ENCODE measurements at regions not wholly inside any gene's neighbourhood (a gene's known extent, or its start where the extent isn't known, plus 50 kb on each side); places are given as distances from the start of the nearest gene placed in this dataset.

DNA sequence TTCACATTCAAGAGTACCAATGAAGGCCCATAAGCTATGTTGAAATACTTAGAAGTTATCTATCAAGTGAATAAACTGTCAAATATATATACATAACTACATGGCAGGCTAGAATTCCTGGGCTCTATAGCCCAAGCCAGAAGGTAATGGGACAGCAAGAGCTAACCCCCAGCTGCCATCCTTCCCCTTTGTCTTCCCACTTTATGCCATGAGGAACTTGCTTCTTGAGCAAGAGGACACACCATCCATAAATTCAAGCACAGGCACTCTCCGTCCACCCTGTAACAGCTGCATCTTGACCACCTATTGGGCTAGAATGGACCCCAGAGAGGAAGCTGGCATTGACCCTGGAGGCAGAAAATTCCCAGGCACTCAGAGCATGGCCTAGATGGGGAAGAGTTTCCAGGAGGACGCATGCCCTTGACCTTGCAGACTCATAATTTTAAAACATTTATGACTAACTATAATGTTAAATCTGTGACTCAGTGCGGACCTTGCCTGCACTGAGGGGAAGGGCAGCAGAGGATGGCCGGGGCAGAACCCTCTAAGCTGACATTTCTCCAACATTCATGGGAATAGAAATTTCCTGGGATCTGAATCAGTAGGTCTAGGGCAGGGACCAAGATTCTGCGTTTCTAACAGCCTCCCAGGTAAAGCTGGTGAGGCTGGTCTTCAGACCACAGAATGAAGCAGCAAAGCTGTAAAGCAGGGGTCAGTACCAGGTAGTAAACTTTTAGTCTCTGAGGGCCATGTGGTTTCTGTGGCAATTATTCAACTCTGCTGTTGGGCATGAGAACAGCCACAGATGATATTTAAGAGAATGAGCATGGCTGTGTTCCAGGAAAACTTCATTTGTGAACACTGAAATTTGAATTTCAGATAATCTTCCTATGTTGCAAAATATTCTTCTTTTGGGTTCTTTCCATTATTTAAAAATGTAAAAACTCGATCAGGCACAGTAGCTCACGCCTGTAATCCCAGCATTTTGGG, 71.4 kb upstream of the CLDN10 start:
- Histone ChIP-seq H3K27me3 (ENCODE audit: insufficient read depth, insufficient read length) (no peaks in the 10 kb centered on the region), H3K4me1 (ENCODE audit: insufficient read depth, insufficient read length) (no peaks in the 10 kb centered on the region), H3K9ac (ENCODE audit: insufficient read length, low read depth) (no peak overlapping the region), H3K4me3 (ENCODE audit: insufficient read length, low read depth) (no peak overlapping the region), H3K9me3 (ENCODE audit: insufficient read depth, low read length) (no peaks in the 10 kb centered on the region), H3K36me3 (ENCODE audit: insufficient read depth, insufficient read length, low read length) (no peaks in the 10 kb centered on the region)
- TF ChIP-seq SUZ12 (IDR thresholded peaks at IDR 0.05; ENCODE audit: extremely low read depth, insufficient read depth, insufficient read length) (no peak), YY1 (IDR thresholded peaks at IDR 0.05; ENCODE audit: insufficient read depth, insufficient read length) (no peak), ZNF274 (IDR thresholded peaks at IDR 0.05; ENCODE audit: low read depth, low read length) (no peak)
- DNase-seq (ENCODE audit: low read depth, low spot score), result no peak

GRCh38 chr13:95484052-95484451, 68.5 kb upstream of the CLDN10 start:
- DNase-seq (ENCODE audit: low read depth, low spot score), result no peak
- Histone ChIP-seq H3K27me3 (ENCODE audit: insufficient read depth, insufficient read length) (no peaks in the 10 kb centered on the region), H3K36me3 (ENCODE audit: insufficient read depth, insufficient read length, low read length) (no peaks in the 10 kb centered on the region), H3K4me3 (ENCODE audit: insufficient read length, low read depth) (no peak overlapping the region), H3K4me1 (ENCODE audit: insufficient read depth, insufficient read length) (no peaks in the 10 kb centered on the region), H3K9ac (ENCODE audit: insufficient read length, low read depth) (no peak overlapping the region), H3K9me3 (ENCODE audit: insufficient read depth, low read length) (no peaks in the 10 kb centered on the region)
- TF ChIP-seq YY1 (IDR thresholded peaks at IDR 0.05; ENCODE audit: insufficient read depth, insufficient read length) (no peak), ZNF274 (IDR thresholded peaks at IDR 0.05; ENCODE audit: low read depth, low read length) (no peak), SUZ12 (IDR thresholded peaks at IDR 0.05; ENCODE audit: extremely low read depth, insufficient read depth, insufficient read length) (no peak)

GRCh38 chr13:95485045-95485517, 67.4 kb upstream of the CLDN10 start:
- no peak for DNase-seq (ENCODE audit: low read depth, low spot score)

GRCh38 chr13:95485518-95486144, 66.9 kb upstream of the CLDN10 start:
- no peaks in the 10 kb centered on the region for H3K9me3 ChIP-seq (ENCODE audit: insufficient read depth, low read length)
- TF ChIP-seq ZNF274 (IDR thresholded peaks at IDR 0.05; ENCODE audit: low read depth, low read length) (no peak), YY1 (IDR thresholded peaks at IDR 0.05; ENCODE audit: insufficient read depth, insufficient read length) (no peak), SUZ12 (IDR thresholded peaks at IDR 0.05; ENCODE audit: extremely low read depth, insufficient read depth, insufficient read length) (no peak)
- no peaks in the 10 kb centered on the region for H3K36me3 ChIP-seq (ENCODE audit: insufficient read depth, insufficient read length, low read length)
- no peak overlapping the region for H3K9ac ChIP-seq (ENCODE audit: insufficient read length, low read depth)
- no peaks in the 10 kb centered on the region for H3K27me3 ChIP-seq (ENCODE audit: insufficient read depth, insufficient read length)
- H3K4me1 ChIP-seq (ENCODE audit: insufficient read depth, insufficient read length), result no peaks in the 10 kb centered on the region
- no peak for DNase-seq (ENCODE audit: low read depth, low spot score)
- H3K4me3 ChIP-seq (ENCODE audit: insufficient read length, low read depth), result no peak overlapping the region

More at GRCh38 chr13:95485045-95485517, 67.4 kb upstream of the CLDN10 start:
- no peaks in the 10 kb centered on the region for H3K9me3 ChIP-seq (ENCODE audit: insufficient read depth, low read length)
- H3K9ac ChIP-seq (ENCODE audit: insufficient read length, low read depth), result no peak overlapping the region
- no peak for TF ChIP-seq YY1 (IDR thresholded peaks at IDR 0.05; ENCODE audit: insufficient read depth, insufficient read length)
- TF ChIP-seq ZNF274 (IDR thresholded peaks at IDR 0.05; ENCODE audit: low read depth, low read length), result no peak
- no peak for TF ChIP-seq SUZ12 (IDR thresholded peaks at IDR 0.05; ENCODE audit: extremely low read depth, insufficient read depth, insufficient read length)
- H3K4me1 ChIP-seq (ENCODE audit: insufficient read depth, insufficient read length), result no peaks in the 10 kb centered on the region
- no peak overlapping the region for H3K4me3 ChIP-seq (ENCODE audit: insufficient read length, low read depth)
- no peaks in the 10 kb centered on the region for H3K36me3 ChIP-seq (ENCODE audit: insufficient read depth, insufficient read length, low read length)
- no peaks in the 10 kb centered on the region for H3K27me3 ChIP-seq (ENCODE audit: insufficient read depth, insufficient read length)

- DNase-seq (ENCODE audit: low read depth, low spot score), result peak; percentile 51
Observed at GRCh38 chr13:95492044-95492801, 60.3 kb upstream of the CLDN10 start.

GRCh38 chr13:95494082-95494681, 58.3 kb upstream of the CLDN10 start:
- DNase-seq (ENCODE audit: low read depth, low spot score), result peak; percentile 64
- Histone ChIP-seq H3K4me1 (ENCODE audit: insufficient read depth, insufficient read length) (peaks cover 3% of the 10 kb centered on the region), H3K9me3 (ENCODE audit: insufficient read depth, low read length) (peaks cover 12% of the 10 kb centered on the region; the same call in 1 of the 2 replicates), H3K9ac (ENCODE audit: insufficient read length, low read depth) (no peak overlapping the region), H3K36me3 (ENCODE audit: insufficient read depth, insufficient read length, low read length) (no peaks in the 10 kb centered on the region), H3K4me3 (ENCODE audit: insufficient read length, low read depth) (no peak overlapping the region), H3K27me3 (ENCODE audit: insufficient read depth, insufficient read length) (no peaks in the 10 kb centered on the region)
- no peak for TF ChIP-seq ZNF274 (IDR thresholded peaks at IDR 0.05; ENCODE audit: low read depth, low read length)
- no peak for TF ChIP-seq SUZ12 (IDR thresholded peaks at IDR 0.05; ENCODE audit: extremely low read depth, insufficient read depth, insufficient read length)
- TF ChIP-seq YY1 (IDR thresholded peaks at IDR 0.05; ENCODE audit: insufficient read depth, insufficient read length), result no peak

More at GRCh38 chr13:95492044-95492801, 60.3 kb upstream of the CLDN10 start:
- TF ChIP-seq YY1 (IDR thresholded peaks at IDR 0.05; ENCODE audit: insufficient read depth, insufficient read length), result no peak
- TF ChIP-seq ZNF274 (IDR thresholded peaks at IDR 0.05; ENCODE audit: low read depth, low read length), result no peak
- no peak for TF ChIP-seq SUZ12 (IDR thresholded peaks at IDR 0.05; ENCODE audit: extremely low read depth, insufficient read depth, insufficient read length)
- Histone ChIP-seq H3K27me3 (ENCODE audit: insufficient read depth, insufficient read length) (no peaks in the 10 kb centered on the region), H3K36me3 (ENCODE audit: insufficient read depth, insufficient read length, low read length) (no peaks in the 10 kb centered on the region), H3K4me3 (ENCODE audit: insufficient read length, low read depth) (no peak overlapping the region), H3K9me3 (ENCODE audit: insufficient read depth, low read length) (peaks cover 12% of the 10 kb centered on the region; the same call in 1 of the 2 replicates), H3K4me1 (ENCODE audit: insufficient read depth, insufficient read length) (peaks cover under 1% of the 10 kb centered on the region), H3K9ac (ENCODE audit: insufficient read length, low read depth) (no peak overlapping the region)

All from NT2/D1 (cell line).